Muscle of leg (tissue), 3 donors: ENCODE measurements at regions not wholly inside any gene's neighbourhood (a gene's known extent, or its start where the extent isn't known, plus 50 kb on each side); places are given as distances from the start of the nearest gene placed in this dataset.

Experiments used
- DNase-seq: peaks from one replicate; pipeline ENCODE4 v3.0.0; 2013
- H3K27ac ChIP-seq: one replicate; pipeline ENCODE4 v1.5.1; 2013; ENCODE audit warnings: mild to moderate bottlenecking, low read length, control low read depth
- H3K27me3 ChIP-seq: one replicate; pipeline ENCODE4 v1.6.1; 2013; ENCODE audit warnings: low read length; ENCODE audit not compliant: control insufficient read depth, insufficient read depth
- H3K36me3 ChIP-seq: one replicate; pipeline ENCODE4 v1.6.1; 2013; ENCODE audit warnings: low read length; ENCODE audit not compliant: control insufficient read depth, insufficient read depth
- H3K4me1 ChIP-seq: one replicate; pipeline ENCODE4 v1.6.1; 2013; ENCODE audit warnings: low read length; ENCODE audit not compliant: control insufficient read depth, insufficient read depth
- H3K4me3 ChIP-seq: one replicate; pipeline ENCODE4 v1.5.1; 2013; ENCODE audit warnings: low read length, control low read depth
- H3K9me3 ChIP-seq: replicated peaks from 2 replicates; pipeline ENCODE4 v1.6.1; 2013; ENCODE audit warnings: low read depth, low read length; ENCODE audit not compliant: control insufficient read depth
- WGBS: methylation state at CpG from one replicate; pipeline ENCODE4 v1.1.5; 2013; ENCODE audit warnings: missing lambda C conversion rate; ENCODE audit not compliant: insufficient coverage; 5-methylcytosine and 5-hydroxymethylcytosine counted together

- Histone ChIP-seq H3K27ac (no peak overlapping the region), H3K4me3 (no peak overlapping the region), H3K36me3 (no peaks in the 10 kb centered on the region), H3K9me3 (no peaks in the 10 kb centered on the region), H3K4me1 (no peaks in the 10 kb centered on the region), H3K27me3 (no peaks in the 10 kb centered on the region)
- WGBS, result 75% methylated on average over 13 of the region's 14 CpGs
- DNase-seq, result no peak
Observed at GRCh38 chr2:422676-423435, 135.0 kb upstream of the ALKAL2 start.

GRCh38 chr2:421406-421805 is 133.5 kb upstream of the ALKAL2 start:
- no peaks in the 10 kb centered on the region for H3K4me1 ChIP-seq
- 100% methylated on average over 2 of the region's 14 CpGs for WGBS
- no peak for DNase-seq
- no peaks in the 10 kb centered on the region for H3K27me3 ChIP-seq
- no peak overlapping the region for H3K27ac ChIP-seq
- no peaks in the 10 kb centered on the region for H3K9me3 ChIP-seq
- no peak overlapping the region for H3K4me3 ChIP-seq
- H3K36me3 ChIP-seq, result no peaks in the 10 kb centered on the region

- Histone ChIP-seq H3K4me3 (no peak overlapping the region), H3K27me3 (no peaks in the 10 kb centered on the region), H3K36me3 (no peaks in the 10 kb centered on the region), H3K9me3 (no peaks in the 10 kb centered on the region), H3K4me1 (no peaks in the 10 kb centered on the region), H3K27ac (no peak overlapping the region)
- 33% methylated on average over 6 of the region's 28 CpGs for WGBS
- peak; percentile 72 for DNase-seq
Observed at GRCh38 chr2:419687-420317, 131.9 kb upstream of the ALKAL2 start.

DNA sequence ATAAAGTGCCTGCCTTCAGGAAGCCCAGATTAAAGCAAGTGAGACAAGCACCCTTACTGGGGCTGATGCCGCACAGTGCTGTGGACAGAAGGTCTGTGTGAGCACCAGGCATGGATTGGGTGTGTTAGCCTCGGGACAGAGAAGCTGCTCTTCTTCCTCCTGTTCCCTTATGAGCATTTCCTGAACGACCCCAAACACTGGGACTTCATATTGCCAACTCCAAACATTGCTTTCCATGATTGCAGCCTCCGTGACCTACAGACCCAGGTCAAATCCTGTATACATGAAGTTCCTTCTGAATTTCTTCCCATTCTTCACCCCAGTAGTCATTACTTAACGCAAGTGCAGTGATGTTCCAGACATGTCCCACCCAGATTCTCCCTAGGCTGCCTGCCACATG is 129.8 kb upstream of the ALKAL2 start:
- WGBS, result 79% methylated on average over 4 of the region's 5 CpGs
- DNase-seq, result no peak
- no peak overlapping the region for H3K4me3 ChIP-seq
- no peaks in the 10 kb centered on the region for H3K36me3 ChIP-seq
- H3K27me3 ChIP-seq, result no peaks in the 10 kb centered on the region
- H3K4me1 ChIP-seq, result no peaks in the 10 kb centered on the region
- H3K27ac ChIP-seq, result no peak overlapping the region
- H3K9me3 ChIP-seq, result no peaks in the 10 kb centered on the region

DNA sequence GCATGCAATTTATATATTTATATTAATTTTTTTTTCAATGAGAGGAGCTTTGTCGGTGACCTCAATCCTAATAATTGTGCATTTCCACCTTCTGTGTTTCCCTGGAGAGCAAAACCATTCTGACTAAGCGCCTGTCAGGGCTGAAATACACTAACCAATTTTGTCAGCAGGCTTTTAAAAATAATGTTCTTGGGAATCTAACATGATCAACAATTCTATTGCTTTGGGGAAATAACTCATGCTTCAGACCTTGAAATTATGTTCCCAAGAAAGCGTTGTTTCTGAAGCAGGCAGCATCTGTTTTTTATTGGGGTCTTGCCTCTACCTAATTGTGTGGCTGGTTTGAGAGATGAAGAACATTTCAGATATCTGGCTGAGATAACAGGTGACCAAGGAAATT is 129.1 kb upstream of the ALKAL2 start:
- no peak overlapping the region for H3K4me3 ChIP-seq
- no peaks in the 10 kb centered on the region for H3K27me3 ChIP-seq
- no peak for DNase-seq
- H3K27ac ChIP-seq, result no peak overlapping the region
- H3K36me3 ChIP-seq, result no peaks in the 10 kb centered on the region
- 80% methylated on average over 1 of the region's 3 CpGs for WGBS
- no peaks in the 10 kb centered on the region for H3K9me3 ChIP-seq
- no peaks in the 10 kb centered on the region for H3K4me1 ChIP-seq

- Histone ChIP-seq H3K27ac (no peak overlapping the region), H3K36me3 (no peaks in the 10 kb centered on the region), H3K27me3 (no peaks in the 10 kb centered on the region), H3K4me1 (no peaks in the 10 kb centered on the region), H3K9me3 (no peaks in the 10 kb centered on the region), H3K4me3 (no peak overlapping the region)
- DNase-seq, result no peak
- WGBS, result 86% methylated on average over 8 of the region's 12 CpGs
Observed at GRCh38 chr2:415986-416610, 128.2 kb upstream of the ALKAL2 start.

DNA sequence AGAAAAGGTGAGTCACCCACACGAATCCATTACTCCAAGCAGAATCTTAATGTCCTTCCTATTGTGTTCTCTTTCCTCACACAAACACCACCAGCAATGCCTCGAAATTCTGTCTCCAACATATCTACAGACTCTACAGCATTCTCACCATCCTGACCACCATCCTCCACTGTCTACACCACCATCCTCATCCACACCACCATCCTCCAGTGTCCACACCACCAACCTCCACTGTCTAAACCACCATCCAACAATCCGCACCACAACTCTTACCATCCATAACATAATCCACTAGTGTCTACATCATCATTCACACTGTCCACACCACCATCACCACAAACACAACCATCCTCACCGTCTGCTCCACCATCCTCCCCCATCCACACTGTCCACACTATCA is 121.6 kb upstream of the ALKAL2 start:
- H3K27me3 ChIP-seq, result peaks cover 4% of the 10 kb centered on the region
- WGBS, result 83% methylated on average over 4 of the region's 4 CpGs
- no peaks in the 10 kb centered on the region for H3K36me3 ChIP-seq
- H3K9me3 ChIP-seq, result no peaks in the 10 kb centered on the region
- no peak overlapping the region for H3K27ac ChIP-seq
- no peak overlapping the region for H3K4me3 ChIP-seq
- no peak for DNase-seq
- no peaks in the 10 kb centered on the region for H3K4me1 ChIP-seq

- WGBS, result 31% methylated on average over 5 of the region's 9 CpGs
- peaks cover 6% of the 10 kb centered on the region for H3K27me3 ChIP-seq
- no peaks in the 10 kb centered on the region for H3K4me1 ChIP-seq
Observed at GRCh38 chr2:407630-408029, 119.7 kb upstream of the ALKAL2 start.

GRCh38 chr2:406876-407275 is 119.0 kb upstream of the ALKAL2 start:
- H3K4me3 ChIP-seq, result no peak overlapping the region
- H3K27ac ChIP-seq, result no peak overlapping the region
- H3K27me3 ChIP-seq, result peaks cover 6% of the 10 kb centered on the region
- no peak for DNase-seq
- no peaks in the 10 kb centered on the region for H3K36me3 ChIP-seq
- no peaks in the 10 kb centered on the region for H3K4me1 ChIP-seq
- peaks cover 4% of the 10 kb centered on the region for H3K9me3 ChIP-seq
- 80% methylated on average over 1 of the region's 4 CpGs for WGBS

More at GRCh38 chr2:407630-408029, 119.7 kb upstream of the ALKAL2 start:
- H3K9me3 ChIP-seq, result peaks cover 4% of the 10 kb centered on the region
- no peak for DNase-seq
- H3K27ac ChIP-seq, result no peak overlapping the region
- no peaks in the 10 kb centered on the region for H3K36me3 ChIP-seq
- H3K4me3 ChIP-seq, result no peak overlapping the region

GRCh38 chr2:406231-406630 is 118.3 kb upstream of the ALKAL2 start:
- Histone ChIP-seq H3K27ac (no peak overlapping the region), H3K9me3 (peaks cover 4% of the 10 kb centered on the region), H3K36me3 (no peaks in the 10 kb centered on the region), H3K27me3 (peaks cover 6% of the 10 kb centered on the region), H3K4me3 (no peak overlapping the region), H3K4me1 (no peaks in the 10 kb centered on the region)
- DNase-seq, result no peak
- WGBS, result no CpG with 5 or more reads among the region's 4 CpGs
